ENCODE measurements at regions not wholly inside any gene's neighbourhood (a gene's known extent, or its start where the extent isn't known, plus 50 kb on each side); places are given as distances from the start of the nearest gene placed in this dataset.
"Not testable (repeated sequence)": the region's sequence is repeated elsewhere in the genome, so short reads cannot be mapped to it uniquely, and the experiment has no call there.

DNA sequence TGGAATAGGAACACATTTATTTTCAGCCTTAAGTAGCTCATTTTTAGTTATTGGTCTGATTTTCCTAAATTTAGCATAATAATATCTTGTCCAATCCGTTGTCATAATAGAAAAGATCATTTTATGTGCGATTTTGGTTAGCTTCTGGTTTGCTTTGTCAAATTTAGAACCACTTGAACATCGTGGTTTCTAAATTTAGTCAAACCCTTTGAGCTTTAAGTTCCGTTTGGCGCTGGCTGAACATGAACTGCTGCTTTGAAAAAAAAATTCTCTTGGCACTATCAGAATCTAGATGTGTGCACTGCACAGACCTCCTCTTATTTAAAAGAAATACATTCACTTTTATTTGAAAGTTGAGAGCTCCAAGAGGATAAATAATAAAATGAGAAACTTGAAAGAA lies 370.6 kb downstream of the PTPRC start:
- no peaks in the 10 kb centered on the region for H3K4me1 ChIP-seq (ENCODE audit: control insufficient read depth, insufficient read depth, low read length)
- H3K9me3 ChIP-seq (ENCODE audit: control insufficient read depth, insufficient read depth, low read length): no peaks in the 10 kb centered on the region
- H3K27me3 ChIP-seq (ENCODE audit: control insufficient read depth, insufficient read depth, low read length): no peaks in the 10 kb centered on the region
- H3K36me3 ChIP-seq (ENCODE audit: control insufficient read depth, insufficient read depth, low read length): no peaks in the 10 kb centered on the region
- H3K9ac ChIP-seq (ENCODE audit: low read depth, low read length): no peak overlapping the region
- H3K4me3 ChIP-seq (ENCODE audit: low read depth, low read length): no peak overlapping the region

DNA sequence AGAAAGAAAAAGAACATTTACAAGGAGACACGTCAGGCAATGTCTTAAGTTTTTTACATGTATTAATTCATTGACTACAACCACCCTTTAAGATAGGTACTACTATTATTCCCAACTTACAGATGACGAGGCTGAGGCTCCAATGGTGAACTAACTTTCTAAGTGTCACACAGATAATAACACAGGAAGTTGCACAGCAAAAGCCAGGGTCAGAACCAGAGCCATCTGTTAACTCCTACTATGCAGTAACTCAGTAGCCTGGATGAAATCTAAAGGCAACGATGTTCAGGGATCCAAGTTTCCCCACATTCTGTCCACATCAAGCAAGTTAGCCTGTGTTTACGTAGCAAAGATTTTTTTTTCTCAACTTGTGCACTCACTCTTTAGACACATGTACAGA lies 371.7 kb downstream of the PTPRC start:
- Histone ChIP-seq H3K36me3 (ENCODE audit: control insufficient read depth, insufficient read depth, low read length) (no peaks in the 10 kb centered on the region), H3K9me3 (ENCODE audit: control insufficient read depth, insufficient read depth, low read length) (no peaks in the 10 kb centered on the region), H3K4me3 (ENCODE audit: low read depth, low read length) (no peak overlapping the region), H3K27me3 (ENCODE audit: control insufficient read depth, insufficient read depth, low read length) (no peaks in the 10 kb centered on the region), H3K9ac (ENCODE audit: low read depth, low read length) (no peak overlapping the region), H3K4me1 (ENCODE audit: control insufficient read depth, insufficient read depth, low read length) (no peaks in the 10 kb centered on the region)

DNA sequence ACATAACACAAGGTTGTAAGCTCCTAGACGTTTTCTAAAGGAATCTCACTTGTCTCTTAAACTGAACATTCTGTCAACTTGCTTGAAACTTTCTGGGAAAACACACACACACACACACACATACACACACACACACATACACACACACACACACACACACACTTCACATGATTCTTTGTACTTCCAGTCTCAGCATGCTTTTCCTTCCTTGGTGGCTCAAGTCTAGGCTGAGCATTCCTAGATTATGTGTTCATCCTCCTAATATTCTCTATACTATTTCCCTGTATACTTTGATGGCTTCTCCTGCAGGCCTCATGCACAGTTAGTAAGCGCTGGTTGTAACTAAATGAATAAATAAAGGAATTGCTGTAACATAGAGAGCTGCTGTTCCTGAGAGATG lies 372.1 kb downstream of the PTPRC start:
- Histone ChIP-seq H3K9me3 (ENCODE audit: control insufficient read depth, insufficient read depth, low read length) (no peaks in the 10 kb centered on the region), H3K4me3 (ENCODE audit: low read depth, low read length) (no peak overlapping the region), H3K36me3 (ENCODE audit: control insufficient read depth, insufficient read depth, low read length) (no peaks in the 10 kb centered on the region), H3K4me1 (ENCODE audit: control insufficient read depth, insufficient read depth, low read length) (no peaks in the 10 kb centered on the region), H3K27me3 (ENCODE audit: control insufficient read depth, insufficient read depth, low read length) (no peaks in the 10 kb centered on the region), H3K9ac (ENCODE audit: low read depth, low read length) (no peak overlapping the region)

GRCh38 chr1:199015799-199016198 lies 377.0 kb downstream of the PTPRC start:
- Histone ChIP-seq H3K9me3 (ENCODE audit: control insufficient read depth, insufficient read depth, low read length) (no peaks in the 10 kb centered on the region), H3K4me1 (ENCODE audit: control insufficient read depth, insufficient read depth, low read length) (no peaks in the 10 kb centered on the region), H3K4me3 (ENCODE audit: low read depth, low read length) (no peak overlapping the region), H3K9ac (ENCODE audit: low read depth, low read length) (no peak overlapping the region), H3K27me3 (ENCODE audit: control insufficient read depth, insufficient read depth, low read length) (no peaks in the 10 kb centered on the region), H3K36me3 (ENCODE audit: control insufficient read depth, insufficient read depth, low read length) (no peaks in the 10 kb centered on the region)

GRCh38 chr1:199018471-199019135 lies 379.8 kb downstream of the PTPRC start:
- Histone ChIP-seq H3K9ac (ENCODE audit: low read depth, low read length) (no peak overlapping the region), H3K27me3 (ENCODE audit: control insufficient read depth, insufficient read depth, low read length) (no peaks in the 10 kb centered on the region), H3K4me3 (ENCODE audit: low read depth, low read length) (no peak overlapping the region)

DNA sequence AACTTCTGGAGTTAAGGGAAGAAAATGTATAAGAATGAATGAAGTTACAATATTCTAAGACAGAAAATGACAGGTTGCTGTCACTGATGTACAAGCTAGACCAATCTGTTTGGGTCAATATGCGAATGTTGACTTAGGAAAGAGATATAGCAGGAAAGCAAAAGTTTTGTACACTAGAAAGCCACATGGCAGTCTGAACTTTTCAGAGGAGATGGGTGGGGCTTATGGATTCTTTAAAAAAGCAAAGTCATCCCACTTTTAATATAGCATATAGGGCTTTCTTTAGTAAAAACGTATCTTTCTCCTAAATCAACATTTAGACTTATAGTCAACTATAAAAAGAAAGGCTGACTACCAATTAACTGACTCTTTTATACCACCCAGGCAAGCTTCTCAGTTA lies 381.2 kb downstream of the PTPRC start:
- no peaks in the 10 kb centered on the region for H3K9me3 ChIP-seq (ENCODE audit: control insufficient read depth, insufficient read depth, low read length)
- no peaks in the 10 kb centered on the region for H3K27me3 ChIP-seq (ENCODE audit: control insufficient read depth, insufficient read depth, low read length)
- no peaks in the 10 kb centered on the region for H3K4me1 ChIP-seq (ENCODE audit: control insufficient read depth, insufficient read depth, low read length)
- H3K36me3 ChIP-seq (ENCODE audit: control insufficient read depth, insufficient read depth, low read length): no peaks in the 10 kb centered on the region
- no peak overlapping the region for H3K9ac ChIP-seq (ENCODE audit: low read depth, low read length)
- H3K4me3 ChIP-seq (ENCODE audit: low read depth, low read length): no peak overlapping the region

More at GRCh38 chr1:199018471-199019135, 379.8 kb downstream of the PTPRC start:
- H3K36me3 ChIP-seq (ENCODE audit: control insufficient read depth, insufficient read depth, low read length): no peaks in the 10 kb centered on the region
- H3K4me1 ChIP-seq (ENCODE audit: control insufficient read depth, insufficient read depth, low read length): no peaks in the 10 kb centered on the region
- H3K9me3 ChIP-seq (ENCODE audit: control insufficient read depth, insufficient read depth, low read length): no peaks in the 10 kb centered on the region

GRCh38 chr1:199020904-199021303 lies 382.1 kb downstream of the PTPRC start:
- Histone ChIP-seq H3K36me3 (ENCODE audit: control insufficient read depth, insufficient read depth, low read length) (no peaks in the 10 kb centered on the region), H3K4me1 (ENCODE audit: control insufficient read depth, insufficient read depth, low read length) (no peaks in the 10 kb centered on the region), H3K9ac (ENCODE audit: low read depth, low read length) (no peak overlapping the region), H3K4me3 (ENCODE audit: low read depth, low read length) (no peak overlapping the region), H3K27me3 (ENCODE audit: control insufficient read depth, insufficient read depth, low read length) (no peaks in the 10 kb centered on the region), H3K9me3 (ENCODE audit: control insufficient read depth, insufficient read depth, low read length) (no peaks in the 10 kb centered on the region)

DNA sequence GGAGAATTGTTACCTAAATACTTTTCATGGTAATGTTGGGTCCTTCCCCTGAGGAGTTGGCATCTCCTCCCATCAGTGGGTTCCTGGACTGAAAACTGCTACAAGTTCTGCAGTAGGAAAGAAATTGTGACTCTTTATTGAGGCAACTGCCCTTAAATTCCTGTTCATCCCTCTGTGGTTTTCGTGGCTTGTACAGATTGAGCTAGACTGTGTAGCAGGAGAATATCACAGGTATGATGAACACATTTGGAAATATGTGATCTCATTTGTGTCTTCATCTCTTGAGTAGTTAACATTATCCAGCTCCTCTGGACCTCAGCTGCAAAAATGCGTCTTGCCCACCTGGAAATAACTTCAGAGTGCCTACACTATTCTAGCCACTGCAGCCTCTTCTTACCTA lies 390.6 kb downstream of the PTPRC start:
- H3K9me3 ChIP-seq (ENCODE audit: control insufficient read depth, insufficient read depth, low read length): no peaks in the 10 kb centered on the region
- no peaks in the 10 kb centered on the region for H3K4me1 ChIP-seq (ENCODE audit: control insufficient read depth, insufficient read depth, low read length)

DNA sequence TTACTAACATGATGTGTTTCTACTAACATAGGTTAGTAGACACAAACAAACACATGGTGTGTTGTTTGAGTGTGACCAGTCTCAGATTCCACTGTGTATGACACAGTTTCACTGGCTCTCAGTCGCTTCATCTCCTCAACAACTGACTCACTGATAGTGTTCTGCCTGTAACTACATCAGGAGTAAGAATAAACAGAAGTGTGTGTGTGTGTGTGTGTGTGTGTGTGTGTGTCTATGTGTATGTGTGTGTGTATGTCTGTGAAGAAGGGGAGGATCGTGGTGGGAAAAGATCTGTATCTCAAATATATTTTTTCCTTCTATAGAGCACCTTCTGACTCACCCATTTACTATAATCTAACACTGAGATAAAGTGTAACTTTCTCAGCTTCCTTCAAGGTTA lies 391.0 kb downstream of the PTPRC start:
- Histone ChIP-seq H3K9me3 (ENCODE audit: control insufficient read depth, insufficient read depth, low read length) (no peaks in the 10 kb centered on the region), H3K9ac (ENCODE audit: low read depth, low read length) (no peak overlapping the region), H3K36me3 (ENCODE audit: control insufficient read depth, insufficient read depth, low read length) (no peaks in the 10 kb centered on the region), H3K4me3 (ENCODE audit: low read depth, low read length) (no peak overlapping the region), H3K4me1 (ENCODE audit: control insufficient read depth, insufficient read depth, low read length) (no peaks in the 10 kb centered on the region), H3K27me3 (ENCODE audit: control insufficient read depth, insufficient read depth, low read length) (no peaks in the 10 kb centered on the region)

More for the DNA sequence above, 390.6 kb downstream of the PTPRC start:
- Histone ChIP-seq H3K27me3 (ENCODE audit: control insufficient read depth, insufficient read depth, low read length) (no peaks in the 10 kb centered on the region), H3K36me3 (ENCODE audit: control insufficient read depth, insufficient read depth, low read length) (no peaks in the 10 kb centered on the region), H3K9ac (ENCODE audit: low read depth, low read length) (no peak overlapping the region), H3K4me3 (ENCODE audit: low read depth, low read length) (no peak overlapping the region)

DNA sequence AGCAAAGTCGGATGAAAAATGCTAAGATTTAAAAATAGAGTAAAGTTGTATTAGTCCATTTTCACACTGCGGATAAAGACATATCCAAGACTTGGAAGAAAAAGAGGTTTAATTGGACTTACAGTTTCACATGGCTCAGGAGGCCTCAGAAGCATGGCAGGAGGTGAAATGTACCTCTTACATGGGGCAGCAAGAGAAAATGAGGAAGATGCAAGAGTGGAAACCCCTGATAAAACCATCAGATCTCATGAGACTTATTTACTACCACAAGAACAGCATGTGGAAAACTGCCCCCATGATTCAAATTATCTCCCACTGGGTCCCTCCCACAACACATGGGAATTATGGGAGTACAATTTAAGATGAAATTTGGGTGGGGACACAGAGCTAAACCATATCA lies 391.7 kb downstream of the PTPRC start:
- H3K36me3 ChIP-seq (ENCODE audit: control insufficient read depth, insufficient read depth, low read length); H3K9me3 ChIP-seq (ENCODE audit: control insufficient read depth, insufficient read depth, low read length); H3K4me3 ChIP-seq (ENCODE audit: low read depth, low read length); H3K9ac ChIP-seq (ENCODE audit: low read depth, low read length); H3K27me3 ChIP-seq (ENCODE audit: control insufficient read depth, insufficient read depth, low read length); H3K4me1 ChIP-seq (ENCODE audit: control insufficient read depth, insufficient read depth, low read length): not testable (repeated sequence)

- not testable (repeated sequence) for H3K4me3 ChIP-seq (ENCODE audit: low read depth, low read length); H3K9me3 ChIP-seq (ENCODE audit: control insufficient read depth, insufficient read depth, low read length); H3K36me3 ChIP-seq (ENCODE audit: control insufficient read depth, insufficient read depth, low read length); H3K27me3 ChIP-seq (ENCODE audit: control insufficient read depth, insufficient read depth, low read length); H3K9ac ChIP-seq (ENCODE audit: low read depth, low read length); H3K4me1 ChIP-seq (ENCODE audit: control insufficient read depth, insufficient read depth, low read length)
Measured at GRCh38 chr1:199031170-199031569, 392.3 kb downstream of the PTPRC start.

DNA sequence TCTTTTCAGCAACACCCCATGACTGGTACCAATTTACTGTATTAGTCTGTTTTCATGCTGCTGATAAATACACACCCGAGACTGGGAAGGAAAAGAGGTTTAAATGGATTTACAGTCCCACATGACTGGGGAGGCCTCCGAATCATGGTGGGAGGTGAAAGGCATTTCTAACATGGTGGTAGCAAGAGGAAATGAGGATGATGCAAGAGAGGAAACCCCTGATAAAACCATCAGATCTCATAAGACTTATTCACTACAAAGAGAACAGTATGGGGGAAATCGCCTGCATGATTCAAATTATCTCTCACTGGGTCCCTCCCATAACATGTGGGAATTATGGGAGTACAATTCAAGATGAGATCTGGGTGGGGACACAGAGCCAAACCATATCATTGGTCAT lies 393.6 kb downstream of the PTPRC start:
- H3K9ac ChIP-seq (ENCODE audit: low read depth, low read length); H3K4me3 ChIP-seq (ENCODE audit: low read depth, low read length); H3K4me1 ChIP-seq (ENCODE audit: control insufficient read depth, insufficient read depth, low read length); H3K27me3 ChIP-seq (ENCODE audit: control insufficient read depth, insufficient read depth, low read length); H3K9me3 ChIP-seq (ENCODE audit: control insufficient read depth, insufficient read depth, low read length); H3K36me3 ChIP-seq (ENCODE audit: control insufficient read depth, insufficient read depth, low read length): not testable (repeated sequence)

Measured in iPS-15b (cell line).